GM18907 (cell line): ENCODE measurements at regions not wholly inside any gene's neighbourhood (a gene's known extent, or its start where the extent isn't known, plus 50 kb on each side); places are given as distances from the start of the nearest gene placed in this dataset.

Source experiments
- ATAC-seq: cut with Tn5 transposase; IDR thresholded peaks from one replicate; pipeline ENCODE4 v1.9.1; 2021; ENCODE audit warnings: mild to moderate bottlenecking, moderate library complexity; ENCODE audit not compliant: unreplicated experiment

GRCh38 chr10:113285305-113285704, 267.5 kb upstream of the HABP2 start:
- no peak for ATAC-seq

DNA sequence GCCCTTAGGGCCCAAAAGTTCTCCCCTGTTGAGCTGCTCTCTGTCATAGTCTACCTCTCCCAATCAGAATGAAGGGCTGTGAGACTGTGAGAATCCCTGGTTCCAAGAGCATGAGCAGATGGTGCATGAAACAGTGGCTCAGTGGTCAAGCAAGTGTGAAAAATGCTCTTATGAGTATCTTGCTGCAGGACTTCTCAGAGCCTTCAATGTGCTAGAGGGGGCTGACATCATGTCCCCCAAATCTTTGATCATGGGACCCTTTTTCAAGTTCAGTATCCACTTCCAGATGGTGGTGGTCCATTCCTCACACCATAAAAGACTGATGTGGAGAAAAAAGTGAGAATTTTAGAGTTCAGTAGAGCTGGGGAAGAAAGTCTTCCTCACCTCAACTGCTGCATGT, 265.3 kb upstream of the HABP2 start:
- ATAC-seq = no peak

DNA sequence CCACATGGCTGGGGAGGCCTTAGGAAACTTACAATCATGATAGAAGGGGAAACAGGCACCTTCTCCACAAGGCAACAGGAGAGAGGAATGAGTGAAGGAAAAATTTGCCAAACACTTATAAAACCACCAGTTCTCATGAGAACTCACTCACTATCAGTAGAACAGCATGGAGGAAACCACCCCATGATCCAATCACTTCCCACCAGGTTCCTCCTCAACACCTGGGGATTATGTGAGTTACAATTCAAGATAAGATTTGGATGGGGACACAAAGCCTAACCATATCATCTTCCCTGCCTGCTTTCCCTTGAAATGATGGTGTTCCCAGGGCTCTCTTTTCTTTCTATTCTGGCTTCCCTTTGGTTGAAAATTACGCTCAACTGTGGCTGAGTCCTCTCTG, 262.7 kb upstream of the HABP2 start:
- no peak for ATAC-seq

GRCh38 chr10:113291413-113291812, 261.4 kb upstream of the HABP2 start:
- ATAC-seq = no peak

GRCh38 chr10:113292086-113292485, 260.8 kb upstream of the HABP2 start:
- no peak for ATAC-seq

DNA sequence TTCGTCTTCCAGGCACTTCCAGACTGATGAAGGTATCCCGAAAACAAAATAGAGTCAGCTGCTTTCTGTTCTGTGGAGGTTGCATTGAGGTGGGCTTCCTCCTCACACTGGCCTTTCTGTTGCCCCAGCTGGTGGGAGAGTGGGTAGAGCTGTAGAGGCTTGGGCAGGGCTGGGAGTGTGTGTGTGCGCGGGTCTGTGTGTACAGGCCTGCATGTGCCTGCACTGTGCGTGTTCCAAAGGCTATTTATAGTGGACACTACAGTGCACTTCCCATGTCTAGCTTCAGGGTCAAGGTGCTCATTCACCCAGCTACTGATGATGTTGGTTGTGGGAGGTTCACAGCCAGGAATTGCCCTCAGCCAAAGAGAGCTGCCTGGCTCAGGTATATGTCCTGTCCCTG, 260.1 kb upstream of the HABP2 start:
- no peak for ATAC-seq

DNA sequence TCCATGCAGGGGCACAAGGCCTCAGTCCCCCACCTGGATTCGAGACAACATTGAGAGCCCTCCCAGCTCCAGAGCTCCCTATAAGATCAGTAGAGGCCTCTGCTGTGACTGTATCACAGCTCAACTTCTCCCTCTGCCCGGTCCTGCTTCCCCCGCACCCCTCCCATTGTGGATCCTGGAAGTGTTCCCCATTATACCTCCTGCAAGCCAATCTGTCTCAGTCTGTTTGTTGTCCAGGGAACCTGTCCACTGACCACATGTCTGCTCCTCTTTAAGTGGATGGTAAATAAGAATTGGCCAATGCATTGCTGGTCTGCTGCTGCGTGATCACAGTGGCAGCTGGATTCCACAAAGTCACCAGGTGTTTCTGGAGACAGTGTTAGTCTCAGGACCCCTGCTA, 259.7 kb upstream of the HABP2 start:
- ATAC-seq = no peak

GRCh38 chr10:113294868-113295267, 258.0 kb upstream of the HABP2 start:
- no peak for ATAC-seq

GRCh38 chr10:113297226-113297625, 255.6 kb upstream of the HABP2 start:
- no peak for ATAC-seq

GRCh38 chr10:113298616-113299015, 254.2 kb upstream of the HABP2 start:
- ATAC-seq = no peak

GRCh38 chr10:113300201-113300600, 252.7 kb upstream of the HABP2 start:
- no peak for ATAC-seq

GRCh38 chr10:113300617-113301016, 252.2 kb upstream of the HABP2 start:
- ATAC-seq = peak; percentile 75

GRCh38 chr10:113301342-113301984, 251.4 kb upstream of the HABP2 start:
- ATAC-seq = no peak

- no peak for ATAC-seq
Observed at GRCh38 chr10:113302062-113302461, 250.8 kb upstream of the HABP2 start.

DNA sequence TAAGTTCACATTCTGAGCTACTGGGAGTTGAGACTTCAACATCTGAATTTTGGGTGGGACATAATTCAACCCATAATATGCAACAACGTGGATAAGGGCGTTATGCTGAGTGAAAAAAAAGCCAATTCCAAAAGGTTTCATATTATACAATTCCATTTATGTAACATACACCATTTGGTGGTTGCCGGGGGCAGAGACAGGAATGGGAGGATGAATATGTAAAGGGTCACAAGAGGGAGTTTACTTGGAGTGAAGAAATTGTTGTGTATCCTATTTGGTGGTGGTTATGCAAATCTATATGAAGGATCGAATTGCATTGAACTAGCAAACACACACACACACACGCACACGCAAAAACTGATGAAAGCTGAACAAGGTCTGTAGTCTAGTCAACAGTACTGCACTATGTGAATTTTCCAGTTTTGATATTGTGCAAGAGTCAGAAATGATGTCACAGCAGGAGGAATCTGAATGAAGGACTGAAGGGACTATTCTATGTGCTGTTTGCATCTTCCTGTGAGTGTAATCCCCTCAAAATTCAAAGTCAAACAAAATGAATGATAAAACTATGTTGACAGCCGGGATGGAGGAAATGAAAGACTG, 249.2 kb upstream of the HABP2 start:
- ATAC-seq = no peak

- no peak for ATAC-seq
Observed at GRCh38 chr10:113304726-113305125, 248.1 kb upstream of the HABP2 start.

- ATAC-seq = no peak
Observed at GRCh38 chr10:113305871-113306270, 247.0 kb upstream of the HABP2 start.

DNA sequence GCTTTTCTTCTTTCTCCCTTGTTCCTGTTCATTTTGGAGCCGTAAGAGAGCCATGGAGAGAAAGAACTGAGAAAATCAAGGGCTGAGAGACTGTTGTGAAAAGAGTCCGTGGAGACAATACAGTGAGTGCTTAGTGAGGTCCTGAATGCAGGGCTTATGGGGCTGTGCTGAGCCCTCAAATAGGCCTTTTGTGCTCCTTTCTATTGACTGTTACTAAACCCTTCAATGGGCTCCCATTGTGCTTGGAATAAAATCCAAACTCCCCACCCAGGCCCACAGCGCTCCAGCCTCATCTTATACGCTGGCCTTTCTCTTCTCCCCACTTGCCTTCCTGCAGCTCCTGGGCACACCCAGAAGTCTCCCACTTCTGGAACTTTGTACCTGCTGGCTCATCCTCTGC, 243.1 kb upstream of the HABP2 start:
- ATAC-seq = no peak

- ATAC-seq = no peak
Observed at GRCh38 chr10:113310347-113310746, 242.5 kb upstream of the HABP2 start.

DNA sequence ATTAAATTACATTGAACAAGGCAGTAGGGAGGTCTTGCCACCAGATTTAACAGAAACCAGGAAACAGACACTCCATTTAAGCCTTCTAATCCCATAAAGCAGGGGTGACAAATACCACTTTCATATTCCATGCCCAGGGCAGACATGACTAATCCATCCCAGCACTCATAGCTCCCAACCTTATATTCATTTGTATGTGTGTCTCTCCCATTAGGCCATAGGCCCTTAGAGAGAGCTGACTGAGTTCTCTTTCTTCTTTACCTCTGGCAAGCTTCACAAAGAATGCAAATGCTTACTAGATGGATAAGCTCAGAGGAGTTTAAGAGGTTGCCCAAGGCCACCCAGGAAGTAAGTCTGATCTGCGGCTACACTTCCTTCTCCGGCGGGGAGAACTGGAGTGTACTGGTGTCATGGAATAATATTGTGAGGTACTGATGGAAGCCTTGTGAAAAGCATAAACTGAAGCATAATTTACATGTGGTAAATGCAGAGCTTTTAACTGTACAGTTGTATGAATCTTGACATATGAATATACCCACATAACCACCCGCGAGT, 239.7 kb upstream of the HABP2 start:
- no peak for ATAC-seq

DNA sequence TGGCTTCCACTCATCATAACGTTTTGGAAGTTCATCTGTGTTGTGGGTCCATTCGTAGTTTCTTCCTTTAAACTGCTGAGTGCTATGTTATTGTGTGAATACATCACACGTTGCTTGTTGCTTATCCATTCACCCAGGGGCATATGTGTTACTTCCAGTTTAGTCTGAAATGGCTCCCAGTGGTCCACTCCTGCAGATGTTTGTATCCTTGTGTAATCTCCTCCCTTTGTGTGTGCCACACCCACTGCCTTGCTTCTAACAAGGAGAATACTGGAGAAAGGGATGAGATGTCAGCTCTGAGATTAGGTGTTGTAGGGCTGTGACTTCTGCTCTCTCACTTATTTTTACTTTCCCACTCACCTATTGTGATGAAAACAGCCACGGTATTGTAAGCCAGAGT, 239.1 kb upstream of the HABP2 start:
- ATAC-seq = no peak

- ATAC-seq = no peak
Observed at GRCh38 chr10:113316506-113316905, 236.3 kb upstream of the HABP2 start.

GRCh38 chr10:113317489-113317888, 235.4 kb upstream of the HABP2 start:
- ATAC-seq = no peak
